ENCODE measurements at regions not wholly inside any gene's neighbourhood (a gene's known extent, or its start where the extent isn't known, plus 50 kb on each side); places are given as distances from the start of the nearest gene placed in this dataset.

DNA sequence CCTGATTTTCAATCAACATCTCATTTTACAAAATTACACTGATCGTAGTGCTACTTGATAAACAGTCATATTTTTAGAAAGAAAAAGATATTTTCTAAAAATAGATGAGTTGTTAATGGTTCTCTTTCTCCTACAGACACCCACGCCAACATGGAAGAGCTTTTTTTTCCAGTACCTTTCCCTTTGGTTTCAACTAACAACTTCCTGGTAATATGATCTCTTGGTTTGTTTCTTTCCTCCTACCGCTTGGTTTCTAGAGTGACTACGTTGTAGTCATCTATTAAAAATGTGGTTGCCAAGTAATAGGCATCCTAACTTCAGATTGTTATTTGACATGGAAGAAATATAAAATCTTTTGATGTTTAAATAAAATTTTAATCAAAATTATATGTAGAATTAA is 189.0 kb downstream of the LACC1 start:
- no peaks in the 10 kb centered on the region for H4K20me1 ChIP-seq (ENCODE audit: insufficient read depth, low read length)
- ChIA-PET POLR2A (no interaction called here), CTCF (ENCODE audit: unreplicated experiment) (no interaction called here)
- no peak overlapping the region for H3K27ac ChIP-seq (ENCODE audit: low read depth, low read length, poor library complexity, severe bottlenecking)
- TF ChIP-seq, protein P1, sequence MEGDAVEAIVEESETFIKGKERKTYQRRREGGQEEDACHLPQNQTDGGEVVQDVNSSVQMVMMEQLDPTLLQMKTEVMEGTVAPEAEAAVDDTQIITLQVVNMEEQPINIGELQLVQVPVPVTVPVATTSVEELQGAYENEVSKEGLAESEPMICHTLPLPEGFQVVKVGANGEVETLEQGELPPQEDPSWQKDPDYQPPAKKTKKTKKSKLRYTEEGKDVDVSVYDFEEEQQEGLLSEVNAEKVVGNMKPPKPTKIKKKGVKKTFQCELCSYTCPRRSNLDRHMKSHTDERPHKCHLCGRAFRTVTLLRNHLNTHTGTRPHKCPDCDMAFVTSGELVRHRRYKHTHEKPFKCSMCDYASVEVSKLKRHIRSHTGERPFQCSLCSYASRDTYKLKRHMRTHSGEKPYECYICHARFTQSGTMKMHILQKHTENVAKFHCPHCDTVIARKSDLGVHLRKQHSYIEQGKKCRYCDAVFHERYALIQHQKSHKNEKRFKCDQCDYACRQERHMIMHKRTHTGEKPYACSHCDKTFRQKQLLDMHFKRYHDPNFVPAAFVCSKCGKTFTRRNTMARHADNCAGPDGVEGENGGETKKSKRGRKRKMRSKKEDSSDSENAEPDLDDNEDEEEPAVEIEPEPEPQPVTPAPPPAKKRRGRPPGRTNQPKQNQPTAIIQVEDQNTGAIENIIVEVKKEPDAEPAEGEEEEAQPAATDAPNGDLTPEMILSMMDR (conservative IDR thresholded peaks at IDR 0.05; ENCODE audit: low read length): no peak
- no peak for TF ChIP-seq EZH2phosphoT487 (IDR thresholded peaks at IDR 0.05; ENCODE audit: borderline replicate concordance, low read depth, low read length)
- H3K9me3 ChIP-seq (ENCODE audit: low read length): peaks cover 5% of the 10 kb centered on the region; the same call in 1 of the 2 replicates
- no peaks in the 10 kb centered on the region for H3K9me2 ChIP-seq (ENCODE audit: insufficient read depth, low read length)
- H3K36me3 ChIP-seq (ENCODE audit: insufficient read depth, low read length): no peaks in the 10 kb centered on the region
- H3K79me2 ChIP-seq (ENCODE audit: insufficient read depth, low read depth, low read length): no peaks in the 10 kb centered on the region
- no peak overlapping the region for H3K4me3 ChIP-seq (ENCODE audit: low read depth, low read length, poor library complexity, severe bottlenecking)
- intact Hi-C loops (cut with micrococcal nuclease; ENCODE audit: unreplicated experiment): no loop called here
- H2AFZ ChIP-seq (ENCODE audit: low read length): no peak overlapping the region
- no peaks in the 10 kb centered on the region for H3K4me1 ChIP-seq (ENCODE audit: insufficient read depth, low read length, poor library complexity, severe bottlenecking)
- H3K4me2 ChIP-seq (ENCODE audit: low read length): no peak overlapping the region
- BruUV-seq (replicated peaks): no TSS peak
- no peak for DNase-seq (ENCODE audit: low spot score)

DNA sequence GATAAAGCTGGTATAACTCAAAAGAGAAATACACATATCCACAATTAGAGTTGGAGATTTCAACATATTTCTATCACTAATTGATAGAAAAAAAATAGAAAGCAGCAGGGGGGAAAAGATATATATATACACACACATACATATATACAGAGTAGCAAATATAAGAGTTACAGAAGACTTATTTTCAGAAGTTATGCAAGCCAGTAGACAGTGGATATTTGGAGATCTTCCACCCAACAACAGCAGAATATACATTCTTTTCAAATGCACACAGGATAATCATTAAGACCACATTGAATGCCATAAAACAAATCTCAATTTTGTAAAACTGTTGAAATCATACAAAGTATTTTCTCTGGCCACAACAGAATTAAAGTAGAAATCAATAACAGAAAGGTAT is 192.8 kb downstream of the LACC1 start:
- TF ChIP-seq EZH2phosphoT487 (IDR thresholded peaks at IDR 0.05; ENCODE audit: borderline replicate concordance, low read depth, low read length): no peak
- TF ChIP-seq, protein P1 (conservative IDR thresholded peaks at IDR 0.05; ENCODE audit: low read length): no peak
- CTCF ChIA-PET (ENCODE audit: unreplicated experiment): no interaction called here
- POLR2A ChIA-PET: interaction anchor here (0.6 kb wide), 1 partner anchor 192 kb away, joined by 3 read pairs; no protein-coding TSS in a partner anchor
- no peak overlapping the region for H2AFZ ChIP-seq (ENCODE audit: low read length)
- no TSS peak for BruUV-seq (replicated peaks)
- intact Hi-C loops (cut with micrococcal nuclease; ENCODE audit: unreplicated experiment): no loop called here
- no peak overlapping the region for H3K4me3 ChIP-seq (ENCODE audit: low read depth, low read length, poor library complexity, severe bottlenecking)
- no peaks in the 10 kb centered on the region for H3K4me1 ChIP-seq (ENCODE audit: insufficient read depth, low read length, poor library complexity, severe bottlenecking)
- H3K79me2 ChIP-seq (ENCODE audit: insufficient read depth, low read depth, low read length): no peaks in the 10 kb centered on the region
- no peaks in the 10 kb centered on the region for H3K9me2 ChIP-seq (ENCODE audit: insufficient read depth, low read length)
- no peak overlapping the region for H3K4me2 ChIP-seq (ENCODE audit: low read length)
- no peaks in the 10 kb centered on the region for H3K36me3 ChIP-seq (ENCODE audit: insufficient read depth, low read length)
- H4K20me1 ChIP-seq (ENCODE audit: insufficient read depth, low read length): no peaks in the 10 kb centered on the region
- no peak for DNase-seq (ENCODE audit: low spot score)
- H3K9me3 ChIP-seq (ENCODE audit: low read length): peaks cover 5% of the 10 kb centered on the region; the same call in 1 of the 2 replicates
- H3K27ac ChIP-seq (ENCODE audit: low read depth, low read length, poor library complexity, severe bottlenecking): no peak overlapping the region

DNA sequence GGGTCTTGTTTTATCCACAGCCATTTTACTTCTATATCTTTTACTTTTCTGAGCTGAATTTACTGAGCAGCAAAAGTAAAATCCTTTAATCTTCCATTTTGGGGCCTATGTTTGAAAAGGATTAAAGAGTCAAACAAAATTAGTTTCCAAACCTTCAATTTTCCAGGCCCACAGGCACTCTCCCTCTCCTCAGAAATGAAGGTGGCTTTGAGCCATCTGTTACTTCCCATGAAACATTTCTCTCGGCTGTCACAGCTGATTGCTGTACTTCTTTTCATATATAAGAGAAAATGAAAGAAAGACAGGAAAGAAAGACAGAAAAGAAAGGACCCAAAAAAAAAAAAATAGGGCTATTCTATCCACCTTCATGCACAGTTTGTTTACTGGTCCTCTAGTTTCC is 194.9 kb downstream of the LACC1 start:
- Histone ChIP-seq H3K27ac (ENCODE audit: low read depth, low read length, poor library complexity, severe bottlenecking) (no peak overlapping the region), H3K36me3 (ENCODE audit: insufficient read depth, low read length) (no peaks in the 10 kb centered on the region), H3K4me3 (ENCODE audit: low read depth, low read length, poor library complexity, severe bottlenecking) (no peak overlapping the region), H3K4me2 (ENCODE audit: low read length) (no peak overlapping the region), H3K9me3 (ENCODE audit: low read length) (peaks cover 5% of the 10 kb centered on the region; the same call in 1 of the 2 replicates), H3K79me2 (ENCODE audit: insufficient read depth, low read depth, low read length) (no peaks in the 10 kb centered on the region), H4K20me1 (ENCODE audit: insufficient read depth, low read length) (no peaks in the 10 kb centered on the region), H3K4me1 (ENCODE audit: insufficient read depth, low read length, poor library complexity, severe bottlenecking) (no peaks in the 10 kb centered on the region), H2AFZ (ENCODE audit: low read length) (no peak overlapping the region), H3K9me2 (ENCODE audit: insufficient read depth, low read length) (no peaks in the 10 kb centered on the region)
- ChIA-PET POLR2A (interaction anchor here (0.6 kb wide), 1 partner anchor 56 kb away, joined by 3 read pairs; no protein-coding TSS in a partner anchor), CTCF (ENCODE audit: unreplicated experiment) (no interaction called here)
- TF ChIP-seq, protein P1 (conservative IDR thresholded peaks at IDR 0.05; ENCODE audit: low read length): no peak
- no peak for TF ChIP-seq EZH2phosphoT487 (IDR thresholded peaks at IDR 0.05; ENCODE audit: borderline replicate concordance, low read depth, low read length)
- BruUV-seq (replicated peaks): no TSS peak
- DNase-seq (ENCODE audit: low spot score): no peak
- intact Hi-C loops (cut with micrococcal nuclease; ENCODE audit: unreplicated experiment): no loop called here

All from OCI-LY7 (cell line).